LNCaP clone FGC (cell line): ENCODE measurements at regions not wholly inside any gene's neighbourhood (a gene's known extent, or its start where the extent isn't known, plus 50 kb on each side); places are given as distances from the start of the nearest gene placed in this dataset.

Experiments used
- DNase-seq: peaks from one replicate; pipeline ENCODE4 v3.0.0-alpha.2; 2011; ENCODE audit warnings: low read depth
- H3K4me3 ChIP-seq: 2 replicates; pipeline ENCODE4 v1.5.1; 2011; ENCODE audit warnings: mild to moderate bottlenecking, low read depth, low read length, control low read depth
- CTCF ChIP-seq: IDR thresholded peaks from 2 replicates; pipeline ENCODE4 v1.5.1; 2012; ENCODE audit warnings: mild to moderate bottlenecking; ENCODE audit not compliant: control insufficient read depth, insufficient read depth; ENCODE audit errors: extremely low read depth

GRCh38 chr5:88388476-88389337, 120.1 kb upstream of the TMEM161B start:
- no peak for DNase-seq
- no peak overlapping the region for H3K4me3 ChIP-seq
- TF ChIP-seq CTCF, result no peak

GRCh38 chr5:88384886-88385285, 116.2 kb upstream of the TMEM161B start:
- no peak for DNase-seq
- TF ChIP-seq CTCF, result no peak

GRCh38 chr5:88380332-88380731, 111.7 kb upstream of the TMEM161B start:
- DNase-seq, result no peak
- no peak overlapping the region for H3K4me3 ChIP-seq
- no peak for TF ChIP-seq CTCF

More at GRCh38 chr5:88384886-88385285, 116.2 kb upstream of the TMEM161B start:
- no peak overlapping the region for H3K4me3 ChIP-seq

GRCh38 chr5:88377705-88378656, 109.3 kb upstream of the TMEM161B start:
- TF ChIP-seq CTCF, result no peak
- DNase-seq, result no peak

GRCh38 chr5:88377240-88377639, 108.6 kb upstream of the TMEM161B start:
- DNase-seq, result peak; percentile 46
- no peak for TF ChIP-seq CTCF

More at GRCh38 chr5:88377705-88378656, 109.3 kb upstream of the TMEM161B start:
- H3K4me3 ChIP-seq, result no peak overlapping the region

GRCh38 chr5:88376728-88377127, 108.1 kb upstream of the TMEM161B start:
- DNase-seq, result no peak
- TF ChIP-seq CTCF, result no peak
- no peak overlapping the region for H3K4me3 ChIP-seq

More at GRCh38 chr5:88377240-88377639, 108.6 kb upstream of the TMEM161B start:
- no peak overlapping the region for H3K4me3 ChIP-seq
